ENCODE measurements at regions not wholly inside any gene's neighbourhood (a gene's known extent, or its start where the extent isn't known, plus 50 kb on each side); places are given as distances from the start of the nearest gene placed in this dataset.

DNA sequence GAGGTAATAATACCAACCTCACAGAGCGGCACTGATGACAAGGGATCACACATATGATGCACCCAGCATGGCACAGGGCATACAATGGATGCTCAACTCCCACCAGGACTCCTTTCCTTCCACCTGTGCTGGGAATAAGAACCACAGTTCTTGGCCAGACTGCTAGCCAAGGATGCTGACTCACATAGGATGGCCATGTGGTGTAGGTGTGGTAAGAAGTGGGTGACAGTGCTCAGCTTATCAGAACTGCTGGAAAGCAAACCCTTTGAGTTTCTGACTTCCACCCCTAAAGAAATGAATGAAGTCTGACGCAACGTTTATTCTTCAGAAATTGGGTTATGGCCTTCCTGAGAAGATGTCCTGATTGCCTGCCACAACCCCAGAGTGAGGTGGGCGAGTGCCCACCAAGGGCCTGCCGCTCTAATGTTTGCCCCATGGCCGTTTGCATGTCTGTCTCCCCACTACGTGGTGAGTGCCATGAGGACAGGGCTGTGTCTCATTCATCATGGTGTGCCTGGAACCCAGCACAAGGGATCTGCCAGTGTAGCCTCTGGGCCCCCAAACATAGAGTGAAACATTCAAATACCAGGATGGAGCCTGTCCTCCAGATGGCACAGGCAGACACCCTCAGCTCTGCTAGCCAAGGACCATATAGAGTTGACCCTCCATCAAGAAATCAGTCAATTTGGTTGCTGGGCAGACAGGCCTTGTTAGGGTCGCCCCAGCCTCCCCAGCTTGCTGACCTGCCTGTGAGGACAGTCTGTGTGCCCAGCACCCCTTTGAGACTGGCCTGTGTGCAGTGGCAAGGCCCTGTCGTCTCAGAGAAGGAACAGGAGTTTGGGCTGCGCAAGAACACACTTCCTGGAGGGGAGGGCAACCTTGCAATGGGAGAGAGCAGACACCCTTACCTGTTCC is 57.6 kb upstream of the SLCO2A1 start:
- no peak for DNase-seq (ENCODE audit: low read depth)
- no peaks in the 10 kb centered on the region for H3K9me3 ChIP-seq (ENCODE audit: control insufficient read depth, low read length)
- H3K4me1 ChIP-seq (ENCODE audit: control insufficient read depth, insufficient read depth, low read length), result peaks cover 1% of the 10 kb centered on the region
- H3K27me3 ChIP-seq (replicated peaks; ENCODE audit: control insufficient read depth, insufficient read depth, low read length), result no peaks in the 10 kb centered on the region
- no peaks in the 10 kb centered on the region for H3K36me3 ChIP-seq (ENCODE audit: control insufficient read depth, insufficient read depth, low read length, severe bottlenecking)
- no peak overlapping the region for H3K4me3 ChIP-seq (ENCODE audit: low read length)
- H3K9ac ChIP-seq (ENCODE audit: low read length), result no peak overlapping the region

DNA sequence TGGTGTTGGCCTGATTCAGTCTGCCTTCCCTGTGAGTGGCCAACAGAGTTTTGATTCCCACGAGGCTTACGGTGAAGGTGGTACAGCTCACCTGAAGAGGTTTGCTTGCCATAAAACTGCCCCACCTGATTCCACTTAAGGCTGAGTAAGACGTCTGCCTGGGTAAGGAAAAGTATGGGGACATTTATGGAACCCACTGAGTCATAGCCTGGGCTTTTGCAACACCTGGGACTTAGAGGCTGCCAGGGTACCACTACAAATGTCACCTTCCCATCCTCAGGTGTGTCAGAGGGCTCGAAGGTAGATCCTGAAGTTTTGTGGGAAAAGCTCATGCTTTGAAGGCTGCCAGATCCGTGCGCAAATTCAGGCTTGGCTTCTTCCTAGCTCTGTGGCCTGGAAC is 56.9 kb upstream of the SLCO2A1 start:
- H3K9me3 ChIP-seq (ENCODE audit: control insufficient read depth, low read length), result peaks cover under 1% of the 10 kb centered on the region
- H3K4me1 ChIP-seq (ENCODE audit: control insufficient read depth, insufficient read depth, low read length), result no peaks in the 10 kb centered on the region
- no peaks in the 10 kb centered on the region for H3K27me3 ChIP-seq (replicated peaks; ENCODE audit: control insufficient read depth, insufficient read depth, low read length)
- no peak for DNase-seq (ENCODE audit: low read depth)
- no peaks in the 10 kb centered on the region for H3K36me3 ChIP-seq (ENCODE audit: control insufficient read depth, insufficient read depth, low read length, severe bottlenecking)
- no peak overlapping the region for H3K9ac ChIP-seq (ENCODE audit: low read length)
- no peak overlapping the region for H3K4me3 ChIP-seq (ENCODE audit: low read length)

DNA sequence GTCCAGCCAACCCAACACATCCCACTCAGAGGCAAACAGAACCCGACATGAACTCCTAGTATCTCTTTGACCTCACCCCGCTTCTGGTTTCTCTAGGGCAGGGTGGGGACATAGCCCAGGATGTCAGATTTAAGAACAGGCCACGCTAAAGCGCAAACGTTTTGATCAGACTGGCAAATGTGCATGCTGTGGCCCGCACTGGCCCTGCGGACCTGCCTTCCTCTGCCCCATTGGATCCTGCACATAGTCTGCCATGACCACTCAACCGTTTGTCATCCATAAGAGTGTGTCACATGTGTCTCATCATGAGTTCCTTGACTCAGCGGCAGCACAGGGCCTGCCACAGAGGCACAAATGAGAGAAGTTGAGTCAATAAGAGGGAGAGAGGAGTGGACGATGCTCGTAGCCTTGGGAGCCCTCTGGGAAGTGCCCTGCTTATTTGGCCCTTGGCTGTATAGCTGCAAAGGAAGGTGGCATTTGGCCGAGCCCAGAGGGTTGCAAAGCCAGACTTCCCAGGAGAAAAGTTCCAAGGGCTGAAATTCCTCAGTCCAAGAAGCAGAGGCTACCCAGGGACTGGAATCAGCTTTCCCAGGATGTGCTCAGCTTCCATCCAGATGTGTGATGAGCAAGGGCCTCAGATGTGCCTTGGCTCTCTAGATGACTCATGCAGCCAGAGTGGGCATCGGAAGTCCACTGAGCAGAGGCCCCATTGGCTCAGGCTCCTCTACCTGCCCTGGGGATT is 55.5 kb upstream of the SLCO2A1 start:
- Histone ChIP-seq H3K36me3 (ENCODE audit: control insufficient read depth, insufficient read depth, low read length, severe bottlenecking) (no peaks in the 10 kb centered on the region), H3K4me3 (ENCODE audit: low read length) (no peak overlapping the region), H3K4me1 (ENCODE audit: control insufficient read depth, insufficient read depth, low read length) (peaks cover under 1% of the 10 kb centered on the region), H3K9me3 (ENCODE audit: control insufficient read depth, low read length) (peaks cover 13% of the 10 kb centered on the region), H3K27me3 (replicated peaks; ENCODE audit: control insufficient read depth, insufficient read depth, low read length) (no peaks in the 10 kb centered on the region), H3K9ac (ENCODE audit: low read length) (no peak overlapping the region)
- no peak for DNase-seq (ENCODE audit: low read depth)

DNA sequence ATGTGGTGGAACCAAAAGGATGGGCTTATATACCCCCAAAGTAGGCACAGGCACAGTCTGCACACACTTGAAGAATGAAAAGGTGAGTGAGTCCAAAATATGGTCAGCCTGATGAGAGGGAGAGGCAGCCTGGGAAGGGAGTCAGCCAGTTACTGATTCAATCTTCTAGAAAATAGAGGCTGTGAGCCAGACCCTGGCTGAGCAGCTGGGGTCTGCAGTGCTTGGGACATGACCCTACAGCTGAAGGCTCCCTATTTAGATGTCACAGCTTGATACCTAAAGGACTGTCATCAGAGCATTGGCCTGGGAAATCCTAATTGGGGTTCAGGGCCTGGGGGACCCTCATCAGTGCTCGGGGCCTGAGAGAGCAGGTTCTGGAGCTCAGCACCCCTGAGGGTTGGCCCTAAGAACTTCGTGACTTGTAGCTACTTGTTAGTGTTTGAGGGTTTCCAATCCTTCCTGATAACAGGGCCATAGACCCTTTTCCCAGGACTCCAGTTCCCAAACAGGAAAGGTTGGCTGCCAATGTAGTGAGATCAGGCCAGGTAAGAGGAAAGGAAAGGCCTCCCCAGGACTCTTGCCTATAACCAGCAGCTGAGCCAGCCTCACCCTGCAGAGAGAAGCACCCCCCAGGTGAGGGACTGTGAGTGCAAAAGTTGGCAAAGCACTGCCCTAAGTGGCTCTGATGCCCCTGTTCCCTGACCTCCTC is 54.7 kb upstream of the SLCO2A1 start:
- Histone ChIP-seq H3K9me3 (ENCODE audit: control insufficient read depth, low read length) (peaks cover 13% of the 10 kb centered on the region), H3K27me3 (replicated peaks; ENCODE audit: control insufficient read depth, insufficient read depth, low read length) (no peaks in the 10 kb centered on the region), H3K4me1 (ENCODE audit: control insufficient read depth, insufficient read depth, low read length) (peaks cover 8% of the 10 kb centered on the region), H3K9ac (ENCODE audit: low read length) (no peak overlapping the region), H3K36me3 (ENCODE audit: control insufficient read depth, insufficient read depth, low read length, severe bottlenecking) (no peaks in the 10 kb centered on the region), H3K4me3 (ENCODE audit: low read length) (no peak overlapping the region)
- DNase-seq (ENCODE audit: low read depth), result no peak

DNA sequence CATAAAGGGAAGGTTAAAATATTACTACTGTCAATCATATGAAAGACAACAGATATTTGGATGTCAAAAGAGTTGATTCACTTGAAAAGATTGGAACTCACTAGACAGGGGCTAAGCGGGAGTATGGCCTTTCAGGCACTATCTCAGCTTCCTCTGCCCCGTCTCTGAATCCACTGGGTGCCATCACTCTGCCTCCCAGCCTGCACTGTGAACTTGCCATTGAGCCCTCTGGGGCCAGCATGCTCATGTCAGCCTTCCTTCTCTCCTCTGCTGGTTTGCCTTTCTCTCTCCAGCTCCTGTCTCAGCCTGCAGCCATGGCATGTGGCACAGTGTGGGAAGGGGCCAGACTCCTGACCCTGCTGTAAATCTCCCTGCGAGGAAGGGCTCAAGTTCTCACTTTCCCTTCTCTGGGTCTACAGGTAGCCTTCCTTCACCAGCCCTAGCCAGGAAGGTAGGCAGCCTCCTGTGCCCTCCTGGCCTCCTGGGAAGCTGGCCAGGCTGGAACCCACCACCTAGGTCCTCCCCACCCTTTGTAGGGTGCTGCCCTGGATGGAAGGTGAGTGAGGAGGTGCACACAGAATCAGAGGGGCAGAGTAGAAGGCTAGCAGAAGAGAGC is 54.0 kb upstream of the SLCO2A1 start:
- Histone ChIP-seq H3K9ac (ENCODE audit: low read length) (no peak overlapping the region), H3K9me3 (ENCODE audit: control insufficient read depth, low read length) (peaks cover 13% of the 10 kb centered on the region), H3K27me3 (replicated peaks; ENCODE audit: control insufficient read depth, insufficient read depth, low read length) (no peaks in the 10 kb centered on the region), H3K4me3 (ENCODE audit: low read length) (no peak overlapping the region), H3K4me1 (ENCODE audit: control insufficient read depth, insufficient read depth, low read length) (peaks cover 15% of the 10 kb centered on the region), H3K36me3 (ENCODE audit: control insufficient read depth, insufficient read depth, low read length, severe bottlenecking) (no peaks in the 10 kb centered on the region)
- no peak for DNase-seq (ENCODE audit: low read depth)

DNA sequence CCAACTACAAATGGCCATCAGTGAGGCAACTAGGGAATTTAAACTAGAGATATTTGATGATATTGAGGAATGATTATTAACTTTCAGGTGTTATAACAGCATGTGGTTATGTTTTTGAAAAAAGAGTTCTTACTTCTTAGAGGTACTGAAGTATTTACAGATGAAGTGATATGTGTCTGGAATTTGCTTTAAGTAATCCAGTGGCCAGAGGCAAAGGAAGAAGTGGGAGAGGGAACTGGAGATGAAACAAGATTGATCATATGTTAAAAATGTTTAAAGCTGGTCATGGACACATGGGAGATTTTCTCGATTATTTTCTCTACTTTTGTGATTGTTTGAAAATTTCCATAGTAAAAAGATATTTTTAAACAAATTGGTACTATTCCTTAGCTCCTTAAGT is 53.3 kb upstream of the SLCO2A1 start:
- peaks cover 13% of the 10 kb centered on the region for H3K9me3 ChIP-seq (ENCODE audit: control insufficient read depth, low read length)
- no peaks in the 10 kb centered on the region for H3K27me3 ChIP-seq (replicated peaks; ENCODE audit: control insufficient read depth, insufficient read depth, low read length)
- H3K36me3 ChIP-seq (ENCODE audit: control insufficient read depth, insufficient read depth, low read length, severe bottlenecking), result no peaks in the 10 kb centered on the region
- no peak overlapping the region for H3K4me3 ChIP-seq (ENCODE audit: low read length)
- H3K4me1 ChIP-seq (ENCODE audit: control insufficient read depth, insufficient read depth, low read length), result peaks cover 22% of the 10 kb centered on the region
- H3K9ac ChIP-seq (ENCODE audit: low read length), result no peak overlapping the region
- no peak for DNase-seq (ENCODE audit: low read depth)

DNA sequence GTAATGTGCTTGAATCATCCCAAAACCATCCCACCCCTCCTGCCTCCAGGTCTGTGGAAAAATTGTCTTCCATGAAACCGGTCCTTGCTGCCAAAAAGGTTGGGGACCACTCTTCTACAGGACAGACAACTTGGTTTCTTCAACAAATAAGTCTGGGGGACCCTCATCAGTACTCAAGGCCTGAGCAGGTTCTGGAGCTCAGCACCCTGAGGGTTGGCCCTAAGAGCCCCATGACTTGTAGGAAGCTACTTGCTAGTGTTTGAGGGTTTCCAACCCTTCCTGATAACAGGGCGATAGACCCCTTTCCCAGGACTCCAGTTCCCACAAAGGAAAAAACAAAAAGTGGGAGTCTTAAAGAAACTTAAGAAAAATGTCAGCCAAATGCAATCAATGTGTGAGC is 52.9 kb upstream of the SLCO2A1 start:
- no peak overlapping the region for H3K9ac ChIP-seq (ENCODE audit: low read length)
- H3K4me1 ChIP-seq (ENCODE audit: control insufficient read depth, insufficient read depth, low read length), result peaks cover 27% of the 10 kb centered on the region
- H3K36me3 ChIP-seq (ENCODE audit: control insufficient read depth, insufficient read depth, low read length, severe bottlenecking), result no peaks in the 10 kb centered on the region
- H3K27me3 ChIP-seq (replicated peaks; ENCODE audit: control insufficient read depth, insufficient read depth, low read length), result no peaks in the 10 kb centered on the region
- no peak overlapping the region for H3K4me3 ChIP-seq (ENCODE audit: low read length)
- H3K9me3 ChIP-seq (ENCODE audit: control insufficient read depth, low read length), result peaks cover 13% of the 10 kb centered on the region
- no peak for DNase-seq (ENCODE audit: low read depth)

DNA sequence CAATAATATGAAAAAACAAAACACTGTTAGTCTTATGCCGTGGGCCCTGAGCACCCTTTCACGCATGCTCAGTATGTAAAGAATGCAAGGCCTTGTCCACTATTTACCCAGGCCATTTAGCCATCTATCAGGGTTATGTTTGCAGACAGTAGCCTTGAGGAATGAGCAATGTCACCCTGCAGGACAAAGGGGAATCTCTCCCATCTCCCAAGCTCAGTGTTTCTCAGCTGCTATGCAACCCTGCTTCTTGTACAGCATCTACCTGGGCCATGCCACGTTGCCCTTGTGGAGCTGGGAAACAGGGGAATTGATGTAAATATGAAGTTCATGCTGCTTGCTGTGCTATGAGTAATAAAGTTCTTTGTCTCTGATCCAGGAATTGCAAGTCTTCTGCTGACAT is 51.5 kb upstream of the SLCO2A1 start:
- Histone ChIP-seq H3K4me3 (ENCODE audit: low read length) (peak overlapping the region; percentile 47), H3K4me1 (ENCODE audit: control insufficient read depth, insufficient read depth, low read length) (peaks cover 34% of the 10 kb centered on the region), H3K27me3 (replicated peaks; ENCODE audit: control insufficient read depth, insufficient read depth, low read length) (no peaks in the 10 kb centered on the region), H3K36me3 (ENCODE audit: control insufficient read depth, insufficient read depth, low read length, severe bottlenecking) (no peaks in the 10 kb centered on the region), H3K9ac (ENCODE audit: low read length) (no peak overlapping the region), H3K9me3 (ENCODE audit: control insufficient read depth, low read length) (peaks cover 13% of the 10 kb centered on the region)
- no peak for DNase-seq (ENCODE audit: low read depth)

DNA sequence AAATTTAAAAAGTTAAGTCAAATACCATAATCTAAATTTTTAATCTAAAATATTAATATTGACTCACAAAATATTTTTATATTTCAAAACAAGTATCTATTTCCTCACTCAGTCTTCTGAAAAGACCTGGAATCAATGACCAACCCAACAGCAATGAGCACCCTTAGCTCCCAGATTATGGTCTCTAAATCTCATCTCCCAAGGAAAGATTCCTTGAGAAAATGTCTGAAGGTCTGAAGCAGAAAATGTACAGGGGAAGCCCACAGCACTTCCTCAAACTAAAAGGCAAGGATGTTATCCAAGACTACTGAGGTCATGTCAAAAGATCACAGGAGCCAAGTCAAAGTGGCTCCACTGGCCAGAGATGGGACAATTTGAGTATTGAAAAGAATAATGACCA is 51.0 kb upstream of the SLCO2A1 start:
- DNase-seq (ENCODE audit: low read depth), result no peak
- H3K27me3 ChIP-seq (replicated peaks; ENCODE audit: control insufficient read depth, insufficient read depth, low read length), result no peaks in the 10 kb centered on the region

DNA sequence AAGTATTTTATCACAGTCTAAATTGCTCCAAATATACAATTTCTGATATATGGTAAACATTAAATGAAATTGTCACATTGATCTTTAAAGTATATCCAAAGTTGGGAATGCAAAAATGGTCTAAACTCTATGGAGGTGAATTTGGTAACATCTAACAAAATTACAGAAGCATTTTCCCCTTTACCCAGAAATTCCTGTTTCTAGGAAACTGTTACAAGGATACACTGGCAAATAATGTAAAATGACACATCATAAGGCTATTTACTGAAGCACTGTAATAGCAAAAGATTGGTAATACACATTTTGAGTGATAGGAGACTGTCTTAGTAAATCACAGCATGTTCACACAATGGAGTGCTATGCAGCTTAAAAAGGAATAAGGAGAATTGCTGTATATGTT is 50.0 kb upstream of the SLCO2A1 start:
- Histone ChIP-seq H3K36me3 (ENCODE audit: control insufficient read depth, insufficient read depth, low read length, severe bottlenecking) (no peaks in the 10 kb centered on the region), H3K27me3 (replicated peaks; ENCODE audit: control insufficient read depth, insufficient read depth, low read length) (peaks cover under 1% of the 10 kb centered on the region), H3K4me3 (ENCODE audit: low read length) (no peak overlapping the region), H3K4me1 (ENCODE audit: control insufficient read depth, insufficient read depth, low read length) (peaks cover 34% of the 10 kb centered on the region), H3K9me3 (ENCODE audit: control insufficient read depth, low read length) (peaks cover 13% of the 10 kb centered on the region), H3K9ac (ENCODE audit: low read length) (peak overlapping the region; percentile 81)
- DNase-seq (ENCODE audit: low read depth), result no peak

More for the DNA sequence above, 51.0 kb upstream of the SLCO2A1 start:
- H3K9ac ChIP-seq (ENCODE audit: low read length), result no peak overlapping the region
- H3K4me3 ChIP-seq (ENCODE audit: low read length), result peak overlapping the region; percentile 47
- H3K4me1 ChIP-seq (ENCODE audit: control insufficient read depth, insufficient read depth, low read length), result peaks cover 34% of the 10 kb centered on the region
- peaks cover 13% of the 10 kb centered on the region for H3K9me3 ChIP-seq (ENCODE audit: control insufficient read depth, low read length)
- no peaks in the 10 kb centered on the region for H3K36me3 ChIP-seq (ENCODE audit: control insufficient read depth, insufficient read depth, low read length, severe bottlenecking)
